K562 (cell line): ENCODE measurements at regions not wholly inside any gene's neighbourhood (a gene's known extent, or its start where the extent isn't known, plus 50 kb on each side); places are given as distances from the start of the nearest gene placed in this dataset.
A peak's percentile ranks its signal among the peaks of the same experiment; 100 is the strongest.

ENCODE experiments used
- ARHGAP35 ChIP-seq: fragments of 450-650 bp; IDR thresholded peaks from 2 replicates; pipeline ENCODE4 v1.6.1; 2018; ENCODE audit not compliant: partially characterized antibody
- ATF1 ChIP-seq, 2 experiments: fragments of 450-650 bp in 1 of 2; IDR thresholded peaks; 2 replicates each; pipeline ENCODE4 v1.6.1; 2016; ENCODE audit warnings: missing compliant biosample characterization in 1 of 2, missing genetic modification characterization in 1 of 2
- ATF6 ChIP-seq: sonication (generic); formaldehyde crosslinking; IDR thresholded peaks from 2 replicates; pipeline ENCODE4 v1.4.0; 2020; ENCODE audit warnings: mild to moderate bottlenecking, missing genetic modification reagents
- DEAF1 ChIP-seq: fragments of 450-650 bp; formaldehyde crosslinking; IDR thresholded peaks from 2 replicates; pipeline ENCODE4 v1.4.0; 2020; ENCODE audit warnings: mild to moderate bottlenecking, moderate library complexity
- FOXJ3 ChIP-seq: sonication (generic); formaldehyde crosslinking; IDR thresholded peaks from 2 replicates; pipeline ENCODE4 v1.4.0; 2020; ENCODE audit warnings: mild to moderate bottlenecking, missing genetic modification reagents
- GABPB2 ChIP-seq: fragments of 250-450 bp; sonication (Bioruptor Pico); conservative IDR thresholded peaks from 2 replicates; pipeline ENCODE4 v1.5.1; 2021; ENCODE audit warnings: mild to moderate bottlenecking
- HDGF ChIP-seq: fragments of 450-650 bp; IDR thresholded peaks from 2 replicates; pipeline ENCODE4 v1.6.1; 2016
- ILK ChIP-seq: fragments of 450-650 bp; IDR thresholded peaks from 2 replicates; pipeline ENCODE4 v1.6.1; 2016; ENCODE audit warnings: missing genetic modification characterization, low read depth, mild to moderate bottlenecking, missing compliant biosample characterization, moderate library complexity, borderline replicate concordance
- KAT8 ChIP-seq: fragments of 450-650 bp; IDR thresholded peaks from 2 replicates; pipeline ENCODE4 v1.6.1; 2016; ENCODE audit warnings: low read depth, mild to moderate bottlenecking
- LEF1 ChIP-seq: fragments of 450-650 bp; IDR thresholded peaks from 2 replicates; pipeline ENCODE4 v1.6.1; 2016; ENCODE audit warnings: mild to moderate bottlenecking
- MXI1 ChIP-seq: IDR thresholded peaks from 2 replicates; pipeline ENCODE4 v1.6.1; 2011; ENCODE audit warnings: low read depth, mild to moderate bottlenecking, improper control_type of control experiment, low read length
- NFIX ChIP-seq: fragments of 250-450 bp; sonication (Bioruptor Pico); IDR thresholded peaks from 2 replicates; pipeline ENCODE4 v1.4.0; 2020; ENCODE audit warnings: low read depth, mild to moderate bottlenecking, moderate library complexity
- NR2C1 ChIP-seq, 2 experiments: fragments of 450-650 bp; IDR thresholded peaks; 2 replicates each; pipeline ENCODE4 v1.6.1; 2017; ENCODE audit warnings: mild to moderate bottlenecking in 2 of 2, antibody characterized with exemption in 1 of 2, inconsistent platforms in 1 of 2, missing compliant biosample characterization in 1 of 2, missing genetic modification characterization in 1 of 2
- PHB2 ChIP-seq: fragments of 450-650 bp; IDR thresholded peaks from 2 replicates; pipeline ENCODE4 v1.6.1; 2017; ENCODE audit warnings: low read depth
- POLR2A ChIP-seq: fragments of 450-650 bp; conservative IDR thresholded peaks from 2 replicates; pipeline ENCODE4 v1.6.1; 2016
- POLR2AphosphoS2 ChIP-seq: IDR thresholded peaks from 2 replicates; pipeline ENCODE4 v1.6.1; 2012; ENCODE audit warnings: low read length, improper control_type of control experiment
- POLR2B ChIP-seq: fragments of 450-650 bp; IDR thresholded peaks from 2 replicates; pipeline ENCODE4 v1.6.1; 2018; ENCODE audit warnings: low read depth; ENCODE audit not compliant: partially characterized antibody
- PRMT5 ChIP-seq: sonication (generic); formaldehyde crosslinking; IDR thresholded peaks from 2 replicates; pipeline ENCODE4 v1.5.0; 2020; ENCODE audit warnings: missing genetic modification reagents
- PTBP1 ChIP-seq: fragments of 200-400 bp; formaldehyde crosslinking; IDR thresholded peaks from 2 replicates; pipeline ENCODE4 v1.6.1; 2017; ENCODE audit warnings: low read depth, low read length
- RFX5 ChIP-seq: IDR thresholded peaks from 2 replicates; pipeline ENCODE4 v1.6.1; 2011; ENCODE audit warnings: low read depth, mild to moderate bottlenecking, improper control_type of control experiment, low read length
- SETDB1 ChIP-seq: IDR thresholded peaks from one replicate; pipeline ENCODE4 v1.6.1; 2012; ENCODE audit warnings: low read length, control low read depth, inconsistent platforms
- STAG1 ChIP-seq: sonication (generic); formaldehyde crosslinking; IDR thresholded peaks from 2 replicates; pipeline ENCODE4 v1.5.0; 2020; ENCODE audit warnings: missing genetic modification reagents, borderline replicate concordance
- STAT5A ChIP-seq: IDR thresholded peaks from 2 replicates; pipeline ENCODE4 v1.6.1; 2012; ENCODE audit warnings: low read length, inconsistent platforms, borderline replicate concordance
- THAP7 ChIP-seq: fragments of 250-450 bp; sonication (Bioruptor Pico); IDR thresholded peaks from 2 replicates; pipeline ENCODE4 v1.5.0; 2021
- WHSC1 ChIP-seq: IDR thresholded peaks from one replicate; pipeline ENCODE4 v1.6.1; 2012; ENCODE audit warnings: low read length, control low read depth, inconsistent platforms
- ZNF282 ChIP-seq: sonication (generic); formaldehyde crosslinking; IDR thresholded peaks from 2 replicates; pipeline ENCODE4 v1.8.1; 2023; ENCODE audit warnings: missing genetic modification reagents
- ZNF583 ChIP-seq: fragments of 250-450 bp; sonication (Bioruptor Pico); IDR thresholded peaks from 2 replicates; pipeline ENCODE4 v1.4.0; 2020
- ZNF584 ChIP-seq: fragments of 200-800 bp; sonication (Bioruptor generic); IDR thresholded peaks from 2 replicates; pipeline ENCODE4 v1.6.1; 2016; ENCODE audit warnings: low read depth, mild to moderate bottlenecking, missing genetic modification characterization, missing compliant biosample characterization
- ZNF589 ChIP-seq: fragments of 200-800 bp; sonication (Bioruptor generic); IDR thresholded peaks from 2 replicates; pipeline ENCODE4 v1.6.1; 2016; ENCODE audit warnings: low read depth, missing genetic modification characterization, missing compliant biosample characterization
- ZNF696 ChIP-seq: fragments of 250-450 bp; sonication (Bioruptor Pico); conservative IDR thresholded peaks from 2 replicates; pipeline ENCODE4 v1.4.0; 2020; ENCODE audit warnings: mild to moderate bottlenecking, moderate library complexity
- ZNF76 ChIP-seq: fragments of 250-450 bp; sonication (Bioruptor Pico); IDR thresholded peaks from 2 replicates; pipeline ENCODE4 v1.4.0; 2020; ENCODE audit warnings: mild to moderate bottlenecking, moderate library complexity, borderline replicate concordance

GRCh38 chr6:51107769-51108203 lies 289.1 kb downstream of the TFAP2B start (continued):
- TF ChIP-seq LEF1, result peak; percentile 36; the same call in 1 of the 2 replicates
- no peak for TF ChIP-seq ATF1 (CRISPR knock-in tag; IDR thresholded peaks at IDR 0.05)
- 0 out of 2 replicates have a peak, but pooled peaks have one; percentile 28 for TF ChIP-seq ATF1 (tag; IDR thresholded peaks at IDR 0.05)
- TF ChIP-seq HDGF, result no peak
- no peak for TF ChIP-seq NR2C1 (IDR thresholded peaks at IDR 0.05)
- peak; percentile 57; the same call in 1 of the 2 replicates for TF ChIP-seq NR2C1 (tag; IDR thresholded peaks at IDR 0.05)
- no peak for TF ChIP-seq POLR2AphosphoS2
- TF ChIP-seq ZNF589 (CRISPR knock-in tag), result peak; percentile 74
- no peak for TF ChIP-seq PHB2
- TF ChIP-seq PRMT5 (CRISPR knock-in tag), result no peak
- TF ChIP-seq THAP7 (CRISPR knock-in tag), result no peak
- TF ChIP-seq KAT8, result no peak
- TF ChIP-seq ARHGAP35, result no peak
- no peak for TF ChIP-seq STAG1 (CRISPR knock-in tag)
- TF ChIP-seq ZNF282 (CRISPR knock-in tag), result no peak
- no peak for TF ChIP-seq ZNF584
- TF ChIP-seq DEAF1, result peak; percentile 43; the same call in 1 of the 2 replicates
- no peak for TF ChIP-seq WHSC1
- TF ChIP-seq ZNF696 (CRISPR knock-in tag), result no peak
- no peak for TF ChIP-seq RFX5
- TF ChIP-seq GABPB2 (CRISPR knock-in tag), result no peak
- peak; percentile 96 for TF ChIP-seq ZNF583 (CRISPR knock-in tag)
- no peak for TF ChIP-seq FOXJ3
- TF ChIP-seq POLR2A, result no peak
- TF ChIP-seq PTBP1, result no peak
- no peak for TF ChIP-seq STAT5A
- no peak for TF ChIP-seq POLR2B
- TF ChIP-seq SETDB1, result no peak
- TF ChIP-seq ZNF76 (CRISPR knock-in tag), result peak; percentile 82; the same call in 1 of the 2 replicates
- TF ChIP-seq MXI1, result no peak
- no peak for TF ChIP-seq NFIX (CRISPR knock-in tag)
- no peak for TF ChIP-seq ATF6 (CRISPR knock-in tag)
- no peak for TF ChIP-seq ILK (tag)
